ENCODE measurements at regions not wholly inside any gene's neighbourhood (a gene's known extent, or its start where the extent isn't known, plus 50 kb on each side); places are given as distances from the start of the nearest gene placed in this dataset.

GRCh38 chr1:56315293-56315942, 263.9 kb downstream of the PLPP3 start:
- H3K4me3 Mint-ChIP-seq, result no peak overlapping the region
- no peaks in the 10 kb centered on the region for H3K4me1 Mint-ChIP-seq (ENCODE audit: low read depth)

GRCh38 chr1:56313560-56313959, 265.8 kb downstream of the PLPP3 start:
- H3K27ac Mint-ChIP-seq, result no peak overlapping the region
- no peak overlapping the region for H3K4me3 Mint-ChIP-seq
- no peak for DNase-seq
- peaks cover 6% of the 10 kb centered on the region; the same call in 1 of the 2 replicates for H3K27me3 Mint-ChIP-seq (ENCODE audit: insufficient read depth)
- no peaks in the 10 kb centered on the region; the same call in 1 of the 2 replicates for H3K36me3 Mint-ChIP-seq (ENCODE audit: low read depth)
- TF ChIP-seq, protein P1, sequence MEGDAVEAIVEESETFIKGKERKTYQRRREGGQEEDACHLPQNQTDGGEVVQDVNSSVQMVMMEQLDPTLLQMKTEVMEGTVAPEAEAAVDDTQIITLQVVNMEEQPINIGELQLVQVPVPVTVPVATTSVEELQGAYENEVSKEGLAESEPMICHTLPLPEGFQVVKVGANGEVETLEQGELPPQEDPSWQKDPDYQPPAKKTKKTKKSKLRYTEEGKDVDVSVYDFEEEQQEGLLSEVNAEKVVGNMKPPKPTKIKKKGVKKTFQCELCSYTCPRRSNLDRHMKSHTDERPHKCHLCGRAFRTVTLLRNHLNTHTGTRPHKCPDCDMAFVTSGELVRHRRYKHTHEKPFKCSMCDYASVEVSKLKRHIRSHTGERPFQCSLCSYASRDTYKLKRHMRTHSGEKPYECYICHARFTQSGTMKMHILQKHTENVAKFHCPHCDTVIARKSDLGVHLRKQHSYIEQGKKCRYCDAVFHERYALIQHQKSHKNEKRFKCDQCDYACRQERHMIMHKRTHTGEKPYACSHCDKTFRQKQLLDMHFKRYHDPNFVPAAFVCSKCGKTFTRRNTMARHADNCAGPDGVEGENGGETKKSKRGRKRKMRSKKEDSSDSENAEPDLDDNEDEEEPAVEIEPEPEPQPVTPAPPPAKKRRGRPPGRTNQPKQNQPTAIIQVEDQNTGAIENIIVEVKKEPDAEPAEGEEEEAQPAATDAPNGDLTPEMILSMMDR (IDR thresholded peaks at IDR 0.05), result no peak
- peaks cover 24% of the 10 kb centered on the region for H3K9me3 Mint-ChIP-seq
- no peaks in the 10 kb centered on the region for H3K4me1 Mint-ChIP-seq (ENCODE audit: low read depth)

More at GRCh38 chr1:56315293-56315942, 263.9 kb downstream of the PLPP3 start:
- Mint-ChIP-seq H3K27me3 (ENCODE audit: insufficient read depth) (peaks cover 5% of the 10 kb centered on the region; the same call in 1 of the 2 replicates), H3K9me3 (peaks cover 24% of the 10 kb centered on the region), H3K27ac (no peak overlapping the region), H3K36me3 (ENCODE audit: low read depth) (no peaks in the 10 kb centered on the region; the same call in 1 of the 2 replicates)
- no peak for DNase-seq
- TF ChIP-seq, protein P1 (IDR thresholded peaks at IDR 0.05), result no peak

DNA sequence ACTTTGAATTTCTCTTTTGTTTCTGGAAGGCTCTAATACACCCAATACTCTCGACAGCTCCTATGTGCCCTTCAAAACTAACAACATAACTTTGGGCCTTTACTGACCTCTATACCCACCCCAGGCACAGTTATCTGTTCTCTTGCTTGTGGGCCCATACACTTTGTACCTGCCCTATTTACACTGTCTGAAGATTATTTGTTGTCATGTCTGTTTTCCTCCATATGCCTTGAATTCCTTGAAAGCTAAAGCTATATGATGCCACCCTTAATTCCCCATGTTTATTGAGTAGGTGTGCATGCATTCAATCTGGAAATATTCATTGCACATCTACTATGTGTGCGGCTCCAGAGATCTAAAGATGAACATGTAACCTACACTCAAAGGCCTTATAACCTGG, 267.6 kb downstream of the PLPP3 start:
- Mint-ChIP-seq H3K36me3 (ENCODE audit: low read depth) (no peaks in the 10 kb centered on the region; the same call in 1 of the 2 replicates), H3K4me1 (ENCODE audit: low read depth) (no peaks in the 10 kb centered on the region), H3K27me3 (ENCODE audit: insufficient read depth) (peaks cover 10% of the 10 kb centered on the region; the same call in 1 of the 2 replicates), H3K27ac (no peak overlapping the region), H3K9me3 (peaks cover 29% of the 10 kb centered on the region), H3K4me3 (no peak overlapping the region)
- TF ChIP-seq, protein P1 (IDR thresholded peaks at IDR 0.05), result no peak
- DNase-seq, result no peak

GRCh38 chr1:56310945-56311344, 268.4 kb downstream of the PLPP3 start:
- Mint-ChIP-seq H3K4me1 (ENCODE audit: low read depth) (no peaks in the 10 kb centered on the region), H3K27ac (no peak overlapping the region), H3K4me3 (no peak overlapping the region), H3K9me3 (peaks cover 32% of the 10 kb centered on the region), H3K36me3 (ENCODE audit: low read depth) (no peaks in the 10 kb centered on the region; the same call in 1 of the 2 replicates), H3K27me3 (ENCODE audit: insufficient read depth) (peaks cover 10% of the 10 kb centered on the region; the same call in 1 of the 2 replicates)
- TF ChIP-seq, protein P1 (IDR thresholded peaks at IDR 0.05), result no peak
- no peak for DNase-seq

GRCh38 chr1:56309065-56309464, 270.3 kb downstream of the PLPP3 start:
- DNase-seq, result no peak
- no peaks in the 10 kb centered on the region; the same call in 1 of the 2 replicates for H3K36me3 Mint-ChIP-seq (ENCODE audit: low read depth)
- TF ChIP-seq, protein P1 (IDR thresholded peaks at IDR 0.05), result no peak
- H3K27me3 Mint-ChIP-seq (ENCODE audit: insufficient read depth), result peaks cover 10% of the 10 kb centered on the region; the same call in 1 of the 2 replicates
- H3K4me3 Mint-ChIP-seq, result no peak overlapping the region
- peaks cover 29% of the 10 kb centered on the region for H3K9me3 Mint-ChIP-seq
- H3K27ac Mint-ChIP-seq, result no peak overlapping the region
- H3K4me1 Mint-ChIP-seq (ENCODE audit: low read depth), result no peaks in the 10 kb centered on the region
